ENCODE measurements at regions not wholly inside any gene's neighbourhood (a gene's known extent, or its start where the extent isn't known, plus 50 kb on each side); places are given as distances from the start of the nearest gene placed in this dataset.

GRCh38 chr2:147040298-147041120 is 804.3 kb upstream of the ACVR2A start:
- ATAC-seq = no peak
- intact Hi-C loops (cut with DNase I) = no loop called here
- Histone ChIP-seq H3K36me3 (no peaks in the 10 kb centered on the region), H3K27me3 (no peaks in the 10 kb centered on the region), H3K9me3 (no peaks in the 10 kb centered on the region), H3K4me1 (no peaks in the 10 kb centered on the region), H3K4me3 (no peak overlapping the region), H3K27ac (no peak overlapping the region)
- TF ChIP-seq, protein P1, sequence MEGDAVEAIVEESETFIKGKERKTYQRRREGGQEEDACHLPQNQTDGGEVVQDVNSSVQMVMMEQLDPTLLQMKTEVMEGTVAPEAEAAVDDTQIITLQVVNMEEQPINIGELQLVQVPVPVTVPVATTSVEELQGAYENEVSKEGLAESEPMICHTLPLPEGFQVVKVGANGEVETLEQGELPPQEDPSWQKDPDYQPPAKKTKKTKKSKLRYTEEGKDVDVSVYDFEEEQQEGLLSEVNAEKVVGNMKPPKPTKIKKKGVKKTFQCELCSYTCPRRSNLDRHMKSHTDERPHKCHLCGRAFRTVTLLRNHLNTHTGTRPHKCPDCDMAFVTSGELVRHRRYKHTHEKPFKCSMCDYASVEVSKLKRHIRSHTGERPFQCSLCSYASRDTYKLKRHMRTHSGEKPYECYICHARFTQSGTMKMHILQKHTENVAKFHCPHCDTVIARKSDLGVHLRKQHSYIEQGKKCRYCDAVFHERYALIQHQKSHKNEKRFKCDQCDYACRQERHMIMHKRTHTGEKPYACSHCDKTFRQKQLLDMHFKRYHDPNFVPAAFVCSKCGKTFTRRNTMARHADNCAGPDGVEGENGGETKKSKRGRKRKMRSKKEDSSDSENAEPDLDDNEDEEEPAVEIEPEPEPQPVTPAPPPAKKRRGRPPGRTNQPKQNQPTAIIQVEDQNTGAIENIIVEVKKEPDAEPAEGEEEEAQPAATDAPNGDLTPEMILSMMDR (IDR thresholded peaks at IDR 0.05) = no peak
- no peak for DNase-seq

DNA sequence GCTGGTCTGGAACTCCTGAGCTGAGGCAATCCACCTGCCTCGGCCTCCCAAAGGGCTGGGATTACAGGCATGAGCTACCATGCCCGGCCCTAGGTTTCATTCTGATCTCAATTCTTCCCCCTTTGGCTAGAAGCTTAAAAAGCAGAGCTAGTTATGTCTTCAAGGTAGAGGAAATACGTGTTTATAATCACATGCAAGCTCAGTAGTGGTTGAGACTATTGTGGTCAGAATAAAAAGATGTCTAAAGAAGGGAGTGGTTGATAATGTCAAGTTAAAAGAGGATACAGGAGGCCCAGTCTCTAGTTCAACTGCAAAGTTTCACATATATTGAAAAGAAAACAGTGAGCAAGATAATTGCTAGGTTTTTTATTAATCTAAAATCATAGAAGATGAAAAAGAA is 807.8 kb upstream of the ACVR2A start:
- Histone ChIP-seq H3K36me3 (no peaks in the 10 kb centered on the region), H3K9me3 (no peaks in the 10 kb centered on the region), H3K4me1 (no peaks in the 10 kb centered on the region), H3K27ac (no peak overlapping the region), H3K4me3 (no peak overlapping the region), H3K27me3 (no peaks in the 10 kb centered on the region)
- intact Hi-C loops (cut with DNase I) = no loop called here
- ATAC-seq = no peak
- TF ChIP-seq, protein P1 (IDR thresholded peaks at IDR 0.05) = no peak
- DNase-seq = peak in 1 of 4 donors; percentile 10

DNA sequence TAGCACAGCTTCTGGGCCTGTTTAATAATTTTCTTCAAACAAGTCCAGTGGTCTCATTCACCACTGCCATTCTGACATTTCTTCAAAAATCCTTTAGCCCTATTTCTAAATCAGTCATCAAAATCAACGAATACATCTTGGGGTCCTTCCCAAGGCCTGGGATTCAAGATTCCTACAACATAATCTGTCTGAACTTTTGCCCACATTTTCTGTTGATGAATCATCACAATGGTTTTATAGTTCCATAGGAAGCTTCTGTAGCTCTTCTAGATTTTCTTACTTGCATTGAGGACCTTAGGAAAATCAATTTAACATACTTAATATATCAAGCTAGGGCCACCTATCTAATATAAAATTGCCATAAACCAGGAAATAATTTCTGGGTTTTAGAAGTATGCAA is 811.8 kb upstream of the ACVR2A start:
- TF ChIP-seq, protein P1 (IDR thresholded peaks at IDR 0.05) = no peak
- intact Hi-C loops (cut with DNase I) = no loop called here
- no peak overlapping the region for H3K4me3 ChIP-seq
- H3K27ac ChIP-seq = no peak overlapping the region
- DNase-seq (no peak), ATAC-seq (no peak)
- no peaks in the 10 kb centered on the region for H3K9me3 ChIP-seq
- no peaks in the 10 kb centered on the region for H3K27me3 ChIP-seq
- H3K36me3 ChIP-seq = no peaks in the 10 kb centered on the region
- no peaks in the 10 kb centered on the region for H3K4me1 ChIP-seq

DNA sequence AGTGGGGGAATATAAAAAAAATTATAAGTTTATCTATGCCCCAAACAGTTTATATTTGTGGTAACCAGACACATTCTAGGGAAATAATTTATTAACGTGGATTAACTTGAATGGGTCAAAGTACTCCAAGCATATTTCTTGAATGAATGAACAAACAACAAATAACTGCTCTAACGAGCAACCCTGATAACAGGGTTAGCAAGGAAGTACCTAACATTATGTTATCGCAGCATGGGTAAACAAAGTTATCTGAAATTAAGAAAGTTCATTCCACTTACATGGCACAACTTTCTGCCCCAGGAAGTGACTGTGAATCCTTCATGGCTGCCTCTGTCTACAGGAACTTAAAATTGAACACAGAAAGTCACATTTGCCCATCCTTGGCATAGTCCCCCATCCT is 812.9 kb upstream of the ACVR2A start:
- no peak for DNase-seq
- H3K36me3 ChIP-seq = no peaks in the 10 kb centered on the region
- no peak overlapping the region for H3K27ac ChIP-seq
- H3K4me3 ChIP-seq = no peak overlapping the region
- peaks cover 0 to 3% of the 10 kb centered on the region in 2 donors for H3K4me1 ChIP-seq
- TF ChIP-seq, protein P1 (IDR thresholded peaks at IDR 0.05) = no peak
- intact Hi-C loops (cut with DNase I) = no loop called here
- no peaks in the 10 kb centered on the region for H3K27me3 ChIP-seq
- no peaks in the 10 kb centered on the region for H3K9me3 ChIP-seq
- peak; percentile 63 for ATAC-seq

GRCh38 chr2:147030966-147031720 is 813.7 kb upstream of the ACVR2A start:
- no peak overlapping the region for H3K27ac ChIP-seq
- ATAC-seq (peak; percentile 44), DNase-seq (no peak)
- intact Hi-C loops (cut with DNase I) = no loop called here
- H3K4me3 ChIP-seq = no peak overlapping the region
- H3K36me3 ChIP-seq = no peaks in the 10 kb centered on the region
- no peaks in the 10 kb centered on the region for H3K9me3 ChIP-seq
- no peaks in the 10 kb centered on the region for H3K27me3 ChIP-seq
- TF ChIP-seq, protein P1 (IDR thresholded peaks at IDR 0.05) = no peak
- H3K4me1 ChIP-seq = peaks cover 3 to 5% of the 10 kb centered on the region in 2 donors

Data from left lung (tissue), 4 donors.